ENCODE measurements at regions not wholly inside any gene's neighbourhood (a gene's known extent, or its start where the extent isn't known, plus 50 kb on each side); places are given as distances from the start of the nearest gene placed in this dataset.

- no peak for TF ChIP-seq ZNF274 (IDR thresholded peaks at IDR 0.05; ENCODE audit: low read depth, low read length)
- TF ChIP-seq EZH2phosphoT487 (IDR thresholded peaks at IDR 0.05; ENCODE audit: borderline replicate concordance): no peak
- TF ChIP-seq, protein P1, sequence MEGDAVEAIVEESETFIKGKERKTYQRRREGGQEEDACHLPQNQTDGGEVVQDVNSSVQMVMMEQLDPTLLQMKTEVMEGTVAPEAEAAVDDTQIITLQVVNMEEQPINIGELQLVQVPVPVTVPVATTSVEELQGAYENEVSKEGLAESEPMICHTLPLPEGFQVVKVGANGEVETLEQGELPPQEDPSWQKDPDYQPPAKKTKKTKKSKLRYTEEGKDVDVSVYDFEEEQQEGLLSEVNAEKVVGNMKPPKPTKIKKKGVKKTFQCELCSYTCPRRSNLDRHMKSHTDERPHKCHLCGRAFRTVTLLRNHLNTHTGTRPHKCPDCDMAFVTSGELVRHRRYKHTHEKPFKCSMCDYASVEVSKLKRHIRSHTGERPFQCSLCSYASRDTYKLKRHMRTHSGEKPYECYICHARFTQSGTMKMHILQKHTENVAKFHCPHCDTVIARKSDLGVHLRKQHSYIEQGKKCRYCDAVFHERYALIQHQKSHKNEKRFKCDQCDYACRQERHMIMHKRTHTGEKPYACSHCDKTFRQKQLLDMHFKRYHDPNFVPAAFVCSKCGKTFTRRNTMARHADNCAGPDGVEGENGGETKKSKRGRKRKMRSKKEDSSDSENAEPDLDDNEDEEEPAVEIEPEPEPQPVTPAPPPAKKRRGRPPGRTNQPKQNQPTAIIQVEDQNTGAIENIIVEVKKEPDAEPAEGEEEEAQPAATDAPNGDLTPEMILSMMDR (IDR thresholded peaks at IDR 0.05 in 2 of 3, conservative IDR thresholded peaks at IDR 0.05 in 1 of 3; ENCODE audit: borderline replicate concordance in 1 of 3, insufficient read depth in 1 of 3, low read depth in 2 of 3, low read length in 2 of 3): no peak
These were observed 66.3 kb upstream of the SYN3 start for GRCh38 chr22:33124471-33124870.
